HEK293 (cell line): ENCODE measurements at regions not wholly inside any gene's neighbourhood (a gene's known extent, or its start where the extent isn't known, plus 50 kb on each side); places are given as distances from the start of the nearest gene placed in this dataset.

Experiments
- CTCF ChIP-seq: fragments of 450-650 bp; formaldehyde crosslinking; IDR thresholded peaks from 2 replicates; pipeline ENCODE4 v1.5.1; 2016; ENCODE audit warnings: missing biosample characterization, missing genetic modification characterization
- HOXA7 ChIP-seq: sonication (generic); formaldehyde crosslinking; IDR thresholded peaks from 2 replicates; pipeline ENCODE4 v1.8.1; 2022; ENCODE audit warnings: missing genetic modification reagents, borderline replicate concordance
- REPIN1 ChIP-seq: fragments of 450-650 bp; formaldehyde crosslinking; IDR thresholded peaks from 2 replicates; pipeline ENCODE4 v1.5.1; 2017; ENCODE audit warnings: missing biosample characterization, missing genetic modification characterization, low read depth
- REST ChIP-seq: fragments of 450-650 bp; formaldehyde crosslinking; IDR thresholded peaks from 2 replicates; pipeline ENCODE4 v1.5.1; 2016; ENCODE audit warnings: missing biosample characterization, missing genetic modification characterization
- ZBTB17 ChIP-seq: fragments of 450-650 bp; formaldehyde crosslinking; IDR thresholded peaks from 2 replicates; pipeline ENCODE4 v1.5.1; 2016; ENCODE audit warnings: missing biosample characterization, missing genetic modification characterization
- ZBTB8A ChIP-seq: fragments of 450-650 bp; formaldehyde crosslinking; IDR thresholded peaks from 2 replicates; pipeline ENCODE4 v1.5.1; 2016; ENCODE audit warnings: missing biosample characterization, missing genetic modification characterization
- ZIC2 ChIP-seq: fragments of 450-650 bp; formaldehyde crosslinking; IDR thresholded peaks from 2 replicates; pipeline ENCODE4 v1.5.1; 2016; ENCODE audit warnings: missing biosample characterization, missing genetic modification characterization
- ZNF133 ChIP-seq: fragments of 450-650 bp; formaldehyde crosslinking; IDR thresholded peaks from 2 replicates; pipeline ENCODE4 v1.5.1; 2016; ENCODE audit warnings: missing biosample characterization, missing genetic modification characterization
- ZNF18 ChIP-seq: fragments of 450-650 bp; formaldehyde crosslinking; IDR thresholded peaks from 2 replicates; pipeline ENCODE4 v1.5.1; 2016; ENCODE audit warnings: missing biosample characterization, missing genetic modification characterization
- ZNF26 ChIP-seq: fragments of 450-650 bp; formaldehyde crosslinking; IDR thresholded peaks from 2 replicates; pipeline ENCODE4 v1.5.1; 2016; ENCODE audit warnings: missing biosample characterization, missing genetic modification characterization
- ZNF514 ChIP-seq: fragments of 450-650 bp; formaldehyde crosslinking; IDR thresholded peaks from 2 replicates; pipeline ENCODE4 v1.5.1; 2016; ENCODE audit warnings: missing biosample characterization, missing genetic modification characterization
- ZNF521 ChIP-seq: fragments of 450-650 bp; formaldehyde crosslinking; IDR thresholded peaks from 2 replicates; pipeline ENCODE4 v1.5.1; 2017; ENCODE audit warnings: missing biosample characterization, mild to moderate bottlenecking, missing genetic modification characterization
- ZNF624 ChIP-seq: fragments of 450-650 bp; formaldehyde crosslinking; IDR thresholded peaks from 2 replicates; pipeline ENCODE4 v1.5.1; 2017; ENCODE audit warnings: missing biosample characterization, missing genetic modification characterization

GRCh38 chr22:27495325-27495724 is 306.2 kb downstream of the MN1 start:
- TF ChIP-seq ZNF133 (tag by site-specific recombination) = no peak
- TF ChIP-seq ZNF26 = no peak
- TF ChIP-seq CTCF (tag by site-specific recombination) = no peak
- no peak for TF ChIP-seq ZNF18 (tag by site-specific recombination)
- TF ChIP-seq ZNF514 (tag by site-specific recombination) = no peak
- TF ChIP-seq HOXA7 (CRISPR knock-in tag) = no peak
- TF ChIP-seq ZNF624 = no peak
- TF ChIP-seq ZBTB8A = no peak
- no peak for TF ChIP-seq REPIN1 (tag by site-specific recombination)
- no peak for TF ChIP-seq REST
- TF ChIP-seq ZNF521 (tag by site-specific recombination) = no peak
- no peak for TF ChIP-seq ZBTB17
- no peak for TF ChIP-seq ZIC2 (tag by site-specific recombination)
